HFFc6 (cell line): ENCODE measurements at regions not wholly inside any gene's neighbourhood (a gene's known extent, or its start where the extent isn't known, plus 50 kb on each side); places are given as distances from the start of the nearest gene placed in this dataset.

ENCODE experiments used
- DNase-seq: peaks from one replicate; pipeline ENCODE4 v3.0.0-alpha.2; 2018
- H3K27ac Mint-ChIP-seq: 2 replicates; pipeline ENCODE4 v1.8.0; 2020; ENCODE audit warnings: mild to moderate bottlenecking, mixed read lengths
- H3K27me3 Mint-ChIP-seq: 2 replicates; pipeline ENCODE4 v1.8.0; 2021; ENCODE audit warnings: mild to moderate bottlenecking, moderate library complexity, mixed read lengths; ENCODE audit not compliant: insufficient read depth
- H3K36me3 Mint-ChIP-seq: 2 replicates; pipeline ENCODE4 v1.8.0; 2021; ENCODE audit warnings: low read depth, mixed read lengths
- H3K4me1 Mint-ChIP-seq: 2 replicates; pipeline ENCODE4 v1.8.0; 2020; ENCODE audit warnings: low read depth, mixed read lengths
- H3K4me3 Mint-ChIP-seq: 2 replicates; pipeline ENCODE4 v1.8.0; 2020; ENCODE audit warnings: mild to moderate bottlenecking, moderate library complexity, mixed read lengths
- H3K9me3 Mint-ChIP-seq: 2 replicates; pipeline ENCODE4 v1.8.0; 2020; ENCODE audit warnings: mild to moderate bottlenecking, mixed read lengths
- CTCF ChIP-seq: fragments of 200-600 bp; sonication (generic); IDR thresholded peaks from 2 replicates; pipeline ENCODE4 v1.5.0; 2021; ENCODE audit warnings: antibody characterized with exemption, mild to moderate bottlenecking

- H3K9me3 Mint-ChIP-seq, result peaks cover 26% of the 10 kb centered on the region
- no peaks in the 10 kb centered on the region for H3K4me1 Mint-ChIP-seq
- H3K27me3 Mint-ChIP-seq, result peaks cover 5% of the 10 kb centered on the region; the same call in 1 of the 2 replicates
- TF ChIP-seq CTCF, result no peak
- no peaks in the 10 kb centered on the region for H3K36me3 Mint-ChIP-seq
- DNase-seq, result no peak
- H3K27ac Mint-ChIP-seq, result no peak overlapping the region
- no peak overlapping the region for H3K4me3 Mint-ChIP-seq
These were observed 117.4 kb upstream of the RAB3GAP2 start for GRCh38 chr1:220389634-220390033.

- Mint-ChIP-seq H3K27me3 (peaks cover 5% of the 10 kb centered on the region; the same call in 1 of the 2 replicates), H3K36me3 (no peaks in the 10 kb centered on the region), H3K27ac (no peak overlapping the region)
These were observed 114.4 kb upstream of the RAB3GAP2 start for GRCh38 chr1:220386494-220387195.

GRCh38 chr1:220385158-220385557 lies 112.9 kb upstream of the RAB3GAP2 start:
- H3K4me1 Mint-ChIP-seq, result no peaks in the 10 kb centered on the region
- no peak overlapping the region for H3K4me3 Mint-ChIP-seq
- TF ChIP-seq CTCF, result no peak
- H3K9me3 Mint-ChIP-seq, result peaks cover 34% of the 10 kb centered on the region
- DNase-seq, result no peak
- peaks cover 5% of the 10 kb centered on the region; the same call in 1 of the 2 replicates for H3K27me3 Mint-ChIP-seq
- no peaks in the 10 kb centered on the region for H3K36me3 Mint-ChIP-seq
- no peak overlapping the region for H3K27ac Mint-ChIP-seq

More at GRCh38 chr1:220386494-220387195, 114.4 kb upstream of the RAB3GAP2 start:
- DNase-seq, result no peak
- H3K4me1 Mint-ChIP-seq, result no peaks in the 10 kb centered on the region
- H3K4me3 Mint-ChIP-seq, result no peak overlapping the region
- TF ChIP-seq CTCF, result no peak
- peaks cover 27% of the 10 kb centered on the region for H3K9me3 Mint-ChIP-seq

GRCh38 chr1:220382994-220383393 lies 110.7 kb upstream of the RAB3GAP2 start:
- DNase-seq, result no peak
- H3K27ac Mint-ChIP-seq, result no peak overlapping the region
- no peaks in the 10 kb centered on the region for H3K4me1 Mint-ChIP-seq
- peaks cover 2% of the 10 kb centered on the region; the same call in 1 of the 2 replicates for H3K27me3 Mint-ChIP-seq
- TF ChIP-seq CTCF, result no peak
- no peaks in the 10 kb centered on the region for H3K36me3 Mint-ChIP-seq
- peaks cover 27% of the 10 kb centered on the region for H3K9me3 Mint-ChIP-seq
- no peak overlapping the region for H3K4me3 Mint-ChIP-seq

GRCh38 chr1:220380885-220381284 lies 108.6 kb upstream of the RAB3GAP2 start:
- Mint-ChIP-seq H3K27me3 (peaks cover 2% of the 10 kb centered on the region; the same call in 1 of the 2 replicates), H3K9me3 (peaks cover 20% of the 10 kb centered on the region), H3K4me3 (no peak overlapping the region), H3K4me1 (no peaks in the 10 kb centered on the region), H3K27ac (no peak overlapping the region), H3K36me3 (no peaks in the 10 kb centered on the region)
- DNase-seq, result no peak
- no peak for TF ChIP-seq CTCF
